ENCODE measurements at regions not wholly inside any gene's neighbourhood (a gene's known extent, or its start where the extent isn't known, plus 50 kb on each side); places are given as distances from the start of the nearest gene placed in this dataset.

DNA sequence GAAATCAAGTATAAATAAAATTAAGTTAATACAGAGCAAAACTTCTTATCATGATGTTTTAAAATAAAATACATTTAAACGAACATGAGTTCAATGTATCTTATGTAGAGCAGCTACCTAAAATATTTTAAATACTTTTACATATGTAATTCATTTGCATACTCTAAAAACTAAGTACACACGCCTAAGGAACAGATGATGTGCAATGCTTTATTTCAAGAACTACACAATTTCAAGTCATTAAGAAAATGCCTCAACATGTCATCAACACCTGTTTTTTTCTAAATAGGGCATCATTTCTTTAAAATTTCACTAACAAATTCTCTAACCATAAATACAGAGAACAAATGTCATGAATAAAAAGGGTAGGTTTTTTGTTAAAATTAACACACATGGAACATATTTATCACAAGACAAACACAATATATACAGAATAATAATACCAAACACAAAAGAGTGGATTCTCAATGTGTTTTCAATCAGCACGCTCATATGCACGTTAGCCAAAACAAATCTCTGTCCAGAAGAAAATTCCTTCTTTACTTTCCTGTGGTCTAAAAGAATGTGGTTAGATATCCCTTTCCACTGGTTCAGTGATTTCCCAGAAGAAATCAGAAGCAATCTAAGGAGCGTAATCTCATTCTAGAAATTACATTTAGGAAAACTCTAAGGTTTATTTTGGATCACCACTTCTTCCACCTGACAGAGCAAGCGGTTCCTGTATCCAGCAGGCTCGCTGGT lies 73.0 kb upstream of the PFKP start:
- no peaks in the 10 kb centered on the region for H3K27me3 ChIP-seq (ENCODE audit: control insufficient read depth, insufficient read depth, low read length)
- WGBS (ENCODE audit: insufficient coverage, low lambda C conversion rate) = 87% methylated on average over 3 of the region's 7 CpGs
- no peak overlapping the region for H3K27ac ChIP-seq (ENCODE audit: low read length)
- H3K36me3 ChIP-seq (ENCODE audit: control insufficient read depth, insufficient read depth, low read length) = no peaks in the 10 kb centered on the region
- H3K4me3 ChIP-seq (ENCODE audit: low read length) = no peak overlapping the region
- H3K4me1 ChIP-seq (ENCODE audit: control insufficient read depth, insufficient read depth, low read length) = peaks cover 19% of the 10 kb centered on the region
- peaks cover 2% of the 10 kb centered on the region for H3K9me3 ChIP-seq (ENCODE audit: control insufficient read depth, low read depth, low read length)
- no peak for DNase-seq

DNA sequence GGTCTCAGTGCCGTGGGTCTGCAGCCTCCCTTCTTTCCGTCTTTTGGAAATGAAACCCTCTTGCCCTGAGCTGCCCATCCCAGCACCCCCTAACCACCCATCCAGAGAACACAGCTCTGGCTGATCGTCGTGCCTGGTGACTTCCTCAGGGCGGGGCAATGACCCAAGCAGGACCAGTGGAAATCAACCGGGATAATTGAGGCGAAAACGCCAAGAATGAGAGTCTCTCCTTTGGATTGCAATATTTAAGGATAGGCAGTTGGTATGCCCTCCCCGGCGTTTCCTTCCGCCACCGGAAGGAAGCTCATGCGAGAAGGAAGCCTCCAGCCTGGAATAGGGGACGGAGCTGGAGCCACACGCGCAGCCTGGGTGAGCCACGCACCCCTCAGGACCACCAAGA lies 73.7 kb upstream of the PFKP start:
- H3K4me1 ChIP-seq (ENCODE audit: control insufficient read depth, insufficient read depth, low read length) = peaks cover 19% of the 10 kb centered on the region
- no peak overlapping the region for H3K27ac ChIP-seq (ENCODE audit: low read length)
- peaks cover 9% of the 10 kb centered on the region for H3K9me3 ChIP-seq (ENCODE audit: control insufficient read depth, low read depth, low read length)
- no peaks in the 10 kb centered on the region for H3K36me3 ChIP-seq (ENCODE audit: control insufficient read depth, insufficient read depth, low read length)
- no peak overlapping the region for H3K4me3 ChIP-seq (ENCODE audit: low read length)
- no peak for DNase-seq
- no peaks in the 10 kb centered on the region for H3K27me3 ChIP-seq (ENCODE audit: control insufficient read depth, insufficient read depth, low read length)
- WGBS (ENCODE audit: insufficient coverage, low lambda C conversion rate) = no CpG with 5 or more reads among the region's 17 CpGs

DNA sequence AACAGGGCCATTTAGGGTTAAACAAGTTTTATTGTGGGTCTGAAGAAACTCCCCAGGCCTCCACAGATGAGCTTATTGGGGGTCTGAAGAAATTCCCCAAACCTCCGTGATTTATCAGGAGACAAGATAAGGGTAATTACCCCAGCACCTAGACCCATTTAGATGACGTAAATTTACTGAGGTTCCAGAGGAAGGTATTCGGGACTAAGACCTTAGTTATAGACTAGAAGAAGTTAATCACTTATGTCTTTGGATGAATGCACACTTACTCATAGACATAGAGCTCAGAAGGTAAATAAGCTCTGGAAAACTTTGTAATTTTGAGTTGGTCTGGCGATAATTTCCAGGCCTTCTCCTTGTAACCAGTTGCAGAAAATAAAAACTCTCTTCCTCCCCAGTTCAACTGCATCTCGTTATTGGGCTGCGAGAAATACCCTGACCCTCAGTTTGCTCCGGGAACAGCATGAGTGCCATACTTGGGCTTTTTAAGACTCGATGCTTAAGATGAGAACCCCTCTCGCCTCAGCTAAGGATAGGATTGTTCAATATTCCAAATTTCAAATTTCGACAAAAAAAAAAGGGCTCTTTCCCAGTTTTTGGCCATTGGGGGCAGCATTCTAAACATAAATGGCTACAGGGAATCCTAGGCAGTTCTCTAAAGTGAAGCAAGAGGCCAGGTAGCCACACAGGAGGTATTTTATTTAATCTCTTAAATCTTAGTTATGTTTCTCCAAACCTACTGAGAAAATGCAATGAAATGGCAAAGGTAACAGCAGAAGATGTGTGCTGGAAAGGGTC lies 74.7 kb upstream of the PFKP start:
- Histone ChIP-seq H3K36me3 (ENCODE audit: control insufficient read depth, insufficient read depth, low read length) (no peaks in the 10 kb centered on the region), H3K4me3 (ENCODE audit: low read length) (no peak overlapping the region), H3K27ac (ENCODE audit: low read length) (peak overlapping the region; percentile 8), H3K4me1 (ENCODE audit: control insufficient read depth, insufficient read depth, low read length) (peaks cover 19% of the 10 kb centered on the region), H3K9me3 (ENCODE audit: control insufficient read depth, low read depth, low read length) (peaks cover 14% of the 10 kb centered on the region), H3K27me3 (ENCODE audit: control insufficient read depth, insufficient read depth, low read length) (no peaks in the 10 kb centered on the region)
- 82% methylated on average over 2 of the region's 10 CpGs for WGBS (ENCODE audit: insufficient coverage, low lambda C conversion rate)
- DNase-seq = no peak

GRCh38 chr10:2990764-2991163 lies 76.6 kb upstream of the PFKP start:
- H3K36me3 ChIP-seq (ENCODE audit: control insufficient read depth, insufficient read depth, low read length) = no peaks in the 10 kb centered on the region
- no peak overlapping the region for H3K4me3 ChIP-seq (ENCODE audit: low read length)
- peak; percentile 80 to 89 for DNase-seq
- no peaks in the 10 kb centered on the region for H3K27me3 ChIP-seq (ENCODE audit: control insufficient read depth, insufficient read depth, low read length)
- H3K27ac ChIP-seq (ENCODE audit: low read length) = peak overlapping the region; percentile 86
- peaks cover 20% of the 10 kb centered on the region for H3K9me3 ChIP-seq (ENCODE audit: control insufficient read depth, low read depth, low read length)
- 50% methylated on average over 2 of the region's 3 CpGs for WGBS (ENCODE audit: insufficient coverage, low lambda C conversion rate)
- peaks cover 27% of the 10 kb centered on the region for H3K4me1 ChIP-seq (ENCODE audit: control insufficient read depth, insufficient read depth, low read length)

- H3K27me3 ChIP-seq (ENCODE audit: control insufficient read depth, insufficient read depth, low read length) = no peaks in the 10 kb centered on the region
- DNase-seq = no peak
- no CpG with 5 or more reads among the region's 4 CpGs for WGBS (ENCODE audit: insufficient coverage, low lambda C conversion rate)
- peaks cover 37% of the 10 kb centered on the region for H3K4me1 ChIP-seq (ENCODE audit: control insufficient read depth, insufficient read depth, low read length)
- no peak overlapping the region for H3K4me3 ChIP-seq (ENCODE audit: low read length)
- H3K9me3 ChIP-seq (ENCODE audit: control insufficient read depth, low read depth, low read length) = peaks cover 20% of the 10 kb centered on the region
- no peaks in the 10 kb centered on the region for H3K36me3 ChIP-seq (ENCODE audit: control insufficient read depth, insufficient read depth, low read length)
- H3K27ac ChIP-seq (ENCODE audit: low read length) = no peak overlapping the region
Observed at GRCh38 chr10:2989292-2989947, 77.9 kb upstream of the PFKP start.

DNA sequence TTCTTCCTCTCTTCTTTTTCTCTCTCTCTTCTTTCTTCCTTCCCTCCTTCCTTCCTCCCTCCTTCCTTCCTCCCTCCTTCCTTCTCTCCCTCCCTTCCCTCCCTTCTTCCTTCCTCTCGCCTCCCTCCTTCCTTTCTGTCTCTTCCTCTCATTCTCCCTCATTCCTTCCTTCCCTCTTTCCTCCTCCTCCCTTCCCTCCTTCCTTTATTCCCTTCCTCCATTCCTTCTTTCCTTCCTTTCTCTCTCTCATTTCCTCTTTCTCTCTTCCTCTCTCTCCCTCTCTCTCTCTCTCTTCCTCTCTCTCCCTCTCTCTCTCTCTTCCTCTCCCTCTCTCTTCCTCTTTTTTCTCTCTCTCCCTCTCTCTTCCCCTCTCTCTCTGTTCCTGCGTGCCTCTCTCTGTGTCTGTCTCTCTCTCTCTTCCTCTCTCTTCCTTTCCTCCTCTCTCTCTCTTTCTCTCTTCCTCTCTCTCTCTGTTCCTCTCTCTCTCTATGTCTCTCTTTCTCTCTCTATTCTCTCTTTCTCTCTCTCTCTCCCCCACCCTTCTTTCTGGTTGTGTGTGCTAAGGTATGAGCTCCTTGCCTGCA lies 80.1 kb upstream of the PFKP start:
- H3K4me3 ChIP-seq (ENCODE audit: low read length) = no peak overlapping the region
- H3K4me1 ChIP-seq (ENCODE audit: control insufficient read depth, insufficient read depth, low read length) = peaks cover 32% of the 10 kb centered on the region
- H3K36me3 ChIP-seq (ENCODE audit: control insufficient read depth, insufficient read depth, low read length) = no peaks in the 10 kb centered on the region
- H3K27me3 ChIP-seq (ENCODE audit: control insufficient read depth, insufficient read depth, low read length) = no peaks in the 10 kb centered on the region
- peak overlapping the region; percentile 76 for H3K27ac ChIP-seq (ENCODE audit: low read length)
- WGBS (ENCODE audit: insufficient coverage, low lambda C conversion rate) = 55% methylated on average over 2 of the region's 2 CpGs
- H3K9me3 ChIP-seq (ENCODE audit: control insufficient read depth, low read depth, low read length) = peaks cover 20% of the 10 kb centered on the region
- no peak for DNase-seq

DNA sequence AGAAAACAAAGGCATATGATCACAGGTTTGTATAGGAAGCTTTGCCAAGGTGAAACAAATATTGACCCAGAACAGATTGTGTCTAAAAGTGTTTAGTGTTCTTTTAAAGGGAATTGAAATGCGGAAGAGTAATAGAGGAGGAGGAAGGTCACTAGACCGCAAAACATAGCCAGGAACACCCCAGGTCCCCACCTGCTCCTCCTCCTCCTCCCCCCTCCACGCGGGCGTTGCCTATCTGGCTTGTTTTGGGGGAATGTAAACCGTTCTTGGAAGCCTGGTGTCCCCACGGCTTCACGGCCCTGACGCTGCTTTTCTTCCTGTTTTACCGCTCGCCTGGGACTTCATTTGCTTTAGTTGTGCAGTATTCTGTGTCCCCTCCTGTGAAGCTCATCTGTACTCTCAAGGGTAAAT lies 81.0 kb upstream of the PFKP start:
- no CpG with 5 or more reads among the region's 11 CpGs for whole genome bisulfite sequencing (ENCODE audit: insufficient coverage, low lambda C conversion rate)
- Histone ChIP-seq H3K4me1 (ENCODE audit: control insufficient read depth, insufficient read depth, low read length) (peaks cover 28% of the 10 kb centered on the region), H3K27me3 (ENCODE audit: control insufficient read depth, insufficient read depth, low read length) (no peaks in the 10 kb centered on the region), H3K27ac (ENCODE audit: low read length) (peak overlapping the region; percentile 76), H3K4me3 (ENCODE audit: low read length) (peak overlapping the region; percentile 2), H3K9me3 (ENCODE audit: control insufficient read depth, low read depth, low read length) (peaks cover 20% of the 10 kb centered on the region), H3K36me3 (ENCODE audit: control insufficient read depth, insufficient read depth, low read length) (no peaks in the 10 kb centered on the region)
- peak in 1 of 2 donors; percentile 60 for DNase-seq

DNA sequence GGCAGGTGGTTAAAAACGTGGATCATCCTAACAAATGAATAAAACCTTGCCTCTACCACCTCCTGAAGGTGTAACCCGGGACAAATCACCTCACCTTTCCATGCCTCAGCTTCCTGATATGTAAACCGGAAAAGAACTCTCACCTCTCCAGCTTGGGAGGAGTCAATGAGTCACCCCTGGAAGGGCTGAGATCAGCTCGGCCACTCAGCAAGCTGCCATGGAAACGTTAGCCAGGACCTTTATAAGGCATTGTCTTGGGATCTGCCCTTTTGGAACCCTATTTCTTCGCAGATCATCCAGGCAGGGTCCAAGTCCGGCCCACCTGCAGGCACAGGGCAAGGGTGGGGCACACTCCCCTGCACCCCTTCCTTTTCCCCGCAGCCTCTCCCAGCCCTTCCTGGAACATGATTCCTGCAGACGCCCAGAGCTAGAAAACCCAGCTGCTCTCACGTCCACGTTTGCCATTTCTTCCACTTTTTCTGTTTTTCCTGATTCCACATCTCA lies 81.6 kb upstream of the PFKP start:
- no CpG with 5 or more reads among the region's 11 CpGs for whole genome bisulfite sequencing (ENCODE audit: insufficient coverage, low lambda C conversion rate)
- H3K27ac ChIP-seq (ENCODE audit: low read length) = peak overlapping the region; percentile 76
- peaks cover 20% of the 10 kb centered on the region for H3K9me3 ChIP-seq (ENCODE audit: control insufficient read depth, low read depth, low read length)
- H3K4me3 ChIP-seq (ENCODE audit: low read length) = peak overlapping the region; percentile 34
- H3K4me1 ChIP-seq (ENCODE audit: control insufficient read depth, insufficient read depth, low read length) = peaks cover 23% of the 10 kb centered on the region
- H3K36me3 ChIP-seq (ENCODE audit: control insufficient read depth, insufficient read depth, low read length) = no peaks in the 10 kb centered on the region
- H3K27me3 ChIP-seq (ENCODE audit: control insufficient read depth, insufficient read depth, low read length) = no peaks in the 10 kb centered on the region
- peak; percentile 94 to 98 for DNase-seq

GRCh38 chr10:2984682-2985081 lies 82.7 kb upstream of the PFKP start:
- no peak for DNase-seq
- Histone ChIP-seq H3K9me3 (ENCODE audit: control insufficient read depth, low read depth, low read length) (peaks cover 20% of the 10 kb centered on the region), H3K36me3 (ENCODE audit: control insufficient read depth, insufficient read depth, low read length) (no peaks in the 10 kb centered on the region), H3K27ac (ENCODE audit: low read length) (peak overlapping the region; percentile 76), H3K4me1 (ENCODE audit: control insufficient read depth, insufficient read depth, low read length) (peaks cover 18% of the 10 kb centered on the region), H3K27me3 (ENCODE audit: control insufficient read depth, insufficient read depth, low read length) (no peaks in the 10 kb centered on the region), H3K4me3 (ENCODE audit: low read length) (no peak overlapping the region)
- WGBS (ENCODE audit: insufficient coverage, low lambda C conversion rate) = no CpG with 5 or more reads among the region's 10 CpGs

GRCh38 chr10:2982146-2982545 lies 85.2 kb upstream of the PFKP start:
- WGBS (ENCODE audit: insufficient coverage, low lambda C conversion rate) = 89% methylated on average over 4 of the region's 7 CpGs
- peaks cover 2% of the 10 kb centered on the region for H3K9me3 ChIP-seq (ENCODE audit: control insufficient read depth, low read depth, low read length)
- no peak overlapping the region for H3K4me3 ChIP-seq (ENCODE audit: low read length)
- no peak overlapping the region for H3K27ac ChIP-seq (ENCODE audit: low read length)
- H3K27me3 ChIP-seq (ENCODE audit: control insufficient read depth, insufficient read depth, low read length) = no peaks in the 10 kb centered on the region
- DNase-seq = no peak
- peaks cover 18% of the 10 kb centered on the region for H3K4me1 ChIP-seq (ENCODE audit: control insufficient read depth, insufficient read depth, low read length)
- no peaks in the 10 kb centered on the region for H3K36me3 ChIP-seq (ENCODE audit: control insufficient read depth, insufficient read depth, low read length)

Measured in large intestine (tissue), 3 donors.